NCI-H187 treated with DMSO at 0.1 percent for 48 hours (cell line): ENCODE measurements at regions not wholly inside any gene's neighbourhood (a gene's known extent, or its start where the extent isn't known, plus 50 kb on each side); places are given as distances from the start of the nearest gene placed in this dataset.

Source experiments
- DNase-seq: peaks from one replicate; lab custom pipeline; 2025; lab: John Stamatoyannopoulos, UW

DNA sequence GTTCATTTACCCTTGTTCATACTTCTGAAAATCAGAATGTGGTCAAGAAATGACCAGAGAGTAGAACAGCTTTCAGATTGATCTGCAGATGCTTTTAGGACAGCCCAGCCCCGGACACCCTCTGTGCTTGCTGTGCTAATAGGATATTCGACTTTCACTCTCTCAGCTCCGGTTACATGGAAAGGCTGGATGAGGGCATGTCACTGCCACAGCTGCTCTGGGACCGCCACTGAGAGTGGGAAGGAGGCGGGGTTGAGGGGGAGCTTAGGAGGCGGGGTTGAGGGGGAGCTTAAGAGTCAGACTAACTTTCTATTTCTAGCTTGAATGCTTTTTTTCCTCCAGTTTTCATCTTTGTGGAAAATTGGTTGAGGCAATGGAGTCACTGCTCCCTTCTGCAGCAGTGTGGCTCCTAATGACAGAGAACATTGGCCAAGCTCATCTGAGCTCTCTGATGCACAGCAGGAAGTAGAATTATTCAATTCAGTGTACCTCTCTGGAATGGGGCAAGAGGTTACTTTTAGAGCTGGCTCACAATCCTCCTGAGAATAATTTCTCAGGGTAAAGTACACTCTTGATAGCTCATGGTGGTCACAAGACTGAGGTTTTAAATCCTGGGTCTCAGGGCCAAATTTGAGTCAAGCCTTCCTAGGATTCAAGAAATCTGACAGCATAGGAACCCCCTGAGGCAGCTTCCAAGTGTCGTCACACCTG lies 74.6 kb upstream of the NPAS1 start:
- peak; percentile 59 for DNase-seq

- no peak for DNase-seq
Observed at GRCh38 chr19:46945694-46946489, 73.7 kb upstream of the NPAS1 start.

DNA sequence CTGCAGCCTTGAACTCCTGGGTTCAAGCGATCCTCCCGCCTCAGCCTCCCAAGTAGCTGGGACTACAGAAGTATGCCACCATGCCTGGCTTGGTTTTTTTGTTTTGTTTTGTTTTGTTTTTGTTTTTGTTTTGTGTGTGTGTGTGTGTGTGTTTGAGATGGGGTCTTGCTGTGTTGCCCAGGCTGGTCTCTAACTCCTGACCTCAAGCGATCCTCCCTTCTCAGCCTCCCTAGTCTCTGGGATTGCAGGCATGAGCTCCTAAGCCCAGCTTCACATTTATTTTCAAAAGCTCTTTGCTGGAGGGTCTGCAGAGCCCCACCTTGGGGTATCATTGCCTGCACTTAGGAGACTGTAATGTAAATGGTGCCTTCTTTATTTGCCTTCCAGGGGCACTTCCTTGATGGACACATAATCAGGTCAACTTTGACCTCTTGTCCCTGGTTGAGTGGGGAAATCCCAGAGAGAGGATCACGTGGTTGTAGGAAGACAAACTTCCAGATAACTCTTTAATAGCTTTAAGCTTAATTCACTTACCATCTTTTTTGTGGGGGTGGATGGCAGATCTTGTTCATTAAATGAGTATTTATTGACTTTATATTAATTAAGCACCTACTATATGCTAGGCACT lies 72.9 kb upstream of the NPAS1 start:
- no peak for DNase-seq

DNA sequence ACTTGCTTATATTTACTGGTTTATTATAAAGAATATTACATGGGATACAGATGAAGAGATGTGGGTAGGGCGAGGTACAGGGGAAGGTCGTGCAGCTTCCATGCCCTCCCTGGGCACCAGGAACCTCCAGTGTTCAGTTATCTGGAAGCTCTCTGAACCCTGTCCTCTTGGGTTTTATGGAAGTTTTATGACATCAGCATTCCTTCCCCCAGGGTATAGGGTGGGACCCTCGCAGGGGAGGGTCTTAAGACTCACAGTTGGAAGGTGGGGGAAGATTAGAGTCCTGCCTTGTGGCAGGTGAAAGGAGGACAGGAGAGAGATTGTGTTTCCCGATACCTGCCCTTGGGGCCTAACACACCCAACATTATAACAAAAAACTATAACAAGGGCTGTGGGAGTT lies 71.8 kb upstream of the NPAS1 start:
- DNase-seq, result no peak

DNA sequence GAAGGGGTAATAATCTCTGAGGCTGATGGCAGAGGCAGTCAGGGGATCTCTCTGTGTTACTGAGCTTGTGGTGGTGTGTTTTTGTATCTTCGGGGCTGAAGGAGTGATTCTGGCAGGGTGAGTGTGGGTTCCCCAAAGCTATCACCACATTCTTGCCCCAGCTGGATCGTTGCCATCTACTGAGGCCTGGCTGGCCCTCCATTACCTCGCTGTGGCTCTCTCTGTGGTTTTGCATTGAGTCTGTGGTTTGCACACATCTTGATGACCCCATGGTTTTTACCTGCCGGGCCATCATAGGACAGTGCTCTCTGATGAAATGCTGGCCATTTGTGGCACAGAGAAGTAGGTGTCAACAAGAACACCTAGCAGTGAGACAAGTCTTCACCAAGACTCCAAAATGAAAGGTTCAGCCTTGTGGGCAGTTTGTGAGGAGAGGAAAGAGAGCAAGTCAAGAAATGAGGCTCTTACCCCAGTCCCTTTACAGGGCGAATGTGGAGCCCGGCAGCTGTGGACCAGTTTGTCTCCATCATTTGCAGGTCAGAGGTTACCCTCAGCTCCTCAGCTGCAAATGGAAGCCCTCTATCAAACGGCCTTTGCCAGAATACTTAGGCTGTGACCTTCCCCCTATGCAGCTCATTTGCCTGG lies 69.0 kb upstream of the NPAS1 start:
- no peak for DNase-seq

DNA sequence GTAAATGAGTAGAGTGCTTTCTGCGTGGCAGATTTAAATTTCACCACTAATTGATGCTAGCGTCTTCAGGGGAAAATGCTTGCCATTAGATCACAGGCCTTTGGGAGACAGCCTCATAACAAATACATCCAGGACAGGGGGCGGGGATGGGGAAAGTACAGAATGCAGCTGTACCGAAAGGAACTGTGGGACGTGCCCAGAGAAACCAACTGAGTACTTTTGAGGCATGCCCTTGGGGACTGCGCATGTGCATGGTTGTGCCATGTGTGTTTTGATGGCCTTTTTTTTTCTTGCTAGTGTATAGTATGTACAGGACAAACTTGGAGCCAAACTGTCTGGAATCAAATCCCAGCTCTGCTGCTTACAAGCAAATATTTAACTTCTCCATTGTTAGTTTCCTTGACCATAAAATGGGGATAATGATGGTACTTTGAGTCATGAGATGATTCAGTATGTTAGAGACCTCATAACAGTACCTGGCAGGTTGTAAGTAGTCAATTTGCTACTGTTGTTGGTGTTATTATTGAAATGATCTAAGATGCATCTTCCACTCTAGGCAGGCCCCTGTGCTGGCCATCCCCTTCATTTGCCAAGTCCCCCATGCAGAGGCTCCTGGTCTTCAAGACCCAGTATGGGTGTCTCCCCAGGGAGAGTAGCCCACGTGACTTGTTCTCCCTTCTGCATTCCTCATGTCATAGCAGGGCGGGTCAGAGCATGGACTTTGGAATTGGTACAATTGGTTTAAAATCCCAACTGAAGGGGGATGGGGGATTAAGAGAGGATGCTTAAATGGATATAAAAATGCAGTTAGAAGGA lies 68.3 kb upstream of the NPAS1 start:
- no peak for DNase-seq

- DNase-seq, result no peak
Observed at GRCh38 chr19:46952874-46953273, 66.8 kb upstream of the NPAS1 start.

DNA sequence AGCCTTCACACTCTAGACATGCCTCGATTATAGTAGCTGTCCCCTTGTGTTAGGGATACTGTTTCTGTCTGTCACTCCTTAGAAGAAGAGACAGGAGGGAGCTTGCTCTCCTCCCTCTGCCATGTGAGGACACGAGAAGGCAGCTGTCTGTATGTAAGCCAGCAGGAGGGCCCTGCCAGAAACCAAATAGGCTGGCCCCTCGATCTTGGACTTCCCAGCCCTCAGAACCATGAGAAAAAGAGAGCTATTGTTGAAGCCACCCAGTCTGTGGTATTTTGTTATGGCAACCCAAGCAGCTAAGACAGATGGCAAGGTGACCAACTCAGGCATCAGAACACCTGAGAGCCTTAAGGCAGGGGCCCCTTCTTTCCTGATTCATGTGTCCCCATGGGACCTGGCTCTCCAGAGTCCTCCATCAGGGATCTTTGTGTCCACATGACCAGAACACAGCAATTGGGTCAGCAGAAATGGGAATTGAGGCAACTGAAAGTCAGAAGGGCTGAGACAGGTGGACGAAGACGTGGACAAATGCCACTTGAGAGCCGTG lies 65.6 kb upstream of the NPAS1 start:
- DNase-seq, result no peak

DNA sequence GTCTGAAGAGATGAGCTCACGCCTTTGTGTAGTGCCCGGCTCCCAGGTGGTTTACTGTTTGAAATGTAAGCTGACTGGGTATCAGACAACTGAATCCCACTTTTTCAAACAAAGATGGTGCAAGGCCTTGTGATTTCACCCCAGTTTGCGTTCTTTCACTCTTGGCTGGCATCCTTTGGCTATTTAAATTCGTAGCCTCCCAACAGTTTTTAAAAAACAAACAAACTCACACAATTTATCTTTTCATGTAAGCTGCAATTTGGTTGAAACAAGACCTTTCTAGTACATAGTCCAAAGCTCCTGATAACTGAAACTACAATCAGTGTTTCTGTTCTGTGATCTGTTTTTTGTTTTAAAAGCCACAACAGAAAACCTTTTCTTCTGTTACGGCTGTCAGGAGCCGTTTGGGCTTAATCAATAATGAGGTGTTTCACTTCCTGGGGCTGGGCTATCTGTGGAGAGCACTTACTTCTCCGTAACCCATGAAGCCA lies 65.1 kb upstream of the NPAS1 start:
- no peak for DNase-seq

GRCh38 chr19:46954993-46955812 lies 64.4 kb upstream of the NPAS1 start:
- DNase-seq, result no peak

- DNase-seq, result no peak
Observed at GRCh38 chr19:46955813-46956371, 63.7 kb upstream of the NPAS1 start.

DNA sequence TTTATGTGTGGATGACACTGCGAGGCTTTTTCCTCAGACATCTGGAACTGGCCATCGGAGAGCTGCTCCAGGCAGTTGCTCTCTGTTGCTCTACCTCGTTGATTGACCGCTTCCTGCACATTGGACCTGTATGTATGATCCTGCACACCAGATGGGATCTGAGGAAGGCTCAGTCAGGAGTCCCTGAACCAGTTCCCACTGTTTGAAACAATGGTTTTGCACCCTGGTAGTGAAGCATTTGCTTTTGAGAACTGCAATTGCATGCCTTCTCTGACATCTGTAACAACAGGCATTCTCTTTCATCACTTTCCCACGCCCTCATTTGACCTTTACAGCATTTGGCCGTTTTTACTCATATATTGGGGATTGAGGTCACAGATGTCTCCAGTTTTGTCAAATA lies 61.1 kb upstream of the NPAS1 start:
- DNase-seq, result no peak

GRCh38 chr19:46959894-46960556 lies 59.6 kb upstream of the NPAS1 start:
- no peak for DNase-seq

GRCh38 chr19:46962030-46962570 lies 57.5 kb upstream of the NPAS1 start:
- DNase-seq, result no peak

GRCh38 chr19:46963093-46963734 lies 56.4 kb upstream of the NPAS1 start:
- no peak for DNase-seq

DNA sequence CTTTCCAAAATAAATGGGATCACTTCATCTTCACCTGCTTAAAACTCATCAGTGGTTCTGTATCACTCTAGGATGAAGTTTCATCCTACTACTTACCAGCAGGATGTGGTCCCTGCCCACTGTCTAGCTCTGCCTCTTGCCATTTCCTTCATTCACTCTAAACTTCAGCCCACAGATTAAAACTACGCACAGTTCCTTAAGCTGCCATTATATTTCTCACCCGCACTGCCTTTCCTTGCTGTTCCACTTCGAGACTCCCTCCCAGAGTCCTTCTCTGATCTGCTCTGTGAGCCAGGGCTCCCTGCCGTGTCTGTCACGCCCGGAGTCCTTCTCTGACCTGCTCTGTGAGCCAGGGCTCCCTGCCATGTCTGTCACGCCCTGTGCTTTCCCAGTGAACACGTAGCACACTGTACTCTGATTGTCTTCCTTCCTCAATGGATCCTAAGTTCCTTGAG lies 52.0 kb upstream of the NPAS1 start:
- no peak for DNase-seq
